ENCODE measurements at regions not wholly inside any gene's neighbourhood (a gene's known extent, or its start where the extent isn't known, plus 50 kb on each side); places are given as distances from the start of the nearest gene placed in this dataset.

DNA sequence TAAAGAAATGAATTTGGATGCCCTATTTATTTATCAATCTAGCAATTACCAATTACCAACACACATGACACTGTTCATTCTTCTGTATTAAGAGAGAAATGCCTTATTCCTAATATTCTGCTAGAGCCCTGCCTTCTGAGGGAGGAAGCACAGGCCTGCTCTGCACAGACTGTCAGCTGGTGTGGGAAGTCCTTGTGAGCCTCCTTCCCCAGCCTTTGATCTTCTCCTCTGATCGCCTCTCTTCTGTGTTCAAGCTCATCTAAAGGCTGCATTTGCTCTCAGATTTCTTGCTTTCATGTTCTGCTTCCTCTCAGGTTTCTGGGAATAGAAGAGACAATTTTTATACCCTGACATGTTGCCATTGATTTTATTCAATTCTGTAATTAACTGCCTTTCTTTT lies 290.6 kb upstream of the UMPS start:
- Histone ChIP-seq H3K27me3 (replicated peaks; ENCODE audit: insufficient read depth) (no peaks in the 10 kb centered on the region), H3K9me3 (no peaks in the 10 kb centered on the region), H3K27ac (peak overlapping the region in 1 of 2 donors; percentile 14), H3K4me3 (no peak overlapping the region), H3K4me1 (ENCODE audit: control insufficient read depth in 1 of 2, low read depth in 2 of 2) (no peaks in the 10 kb centered on the region), H3K36me3 (peaks cover 56% of the 10 kb centered on the region)
- no peak for DNase-seq (ENCODE audit: low spot score)
- ATAC-seq (ENCODE audit: insufficient number of reproducible peaks, low FRiP score, low read depth) = no peak
- TF ChIP-seq, protein P1, sequence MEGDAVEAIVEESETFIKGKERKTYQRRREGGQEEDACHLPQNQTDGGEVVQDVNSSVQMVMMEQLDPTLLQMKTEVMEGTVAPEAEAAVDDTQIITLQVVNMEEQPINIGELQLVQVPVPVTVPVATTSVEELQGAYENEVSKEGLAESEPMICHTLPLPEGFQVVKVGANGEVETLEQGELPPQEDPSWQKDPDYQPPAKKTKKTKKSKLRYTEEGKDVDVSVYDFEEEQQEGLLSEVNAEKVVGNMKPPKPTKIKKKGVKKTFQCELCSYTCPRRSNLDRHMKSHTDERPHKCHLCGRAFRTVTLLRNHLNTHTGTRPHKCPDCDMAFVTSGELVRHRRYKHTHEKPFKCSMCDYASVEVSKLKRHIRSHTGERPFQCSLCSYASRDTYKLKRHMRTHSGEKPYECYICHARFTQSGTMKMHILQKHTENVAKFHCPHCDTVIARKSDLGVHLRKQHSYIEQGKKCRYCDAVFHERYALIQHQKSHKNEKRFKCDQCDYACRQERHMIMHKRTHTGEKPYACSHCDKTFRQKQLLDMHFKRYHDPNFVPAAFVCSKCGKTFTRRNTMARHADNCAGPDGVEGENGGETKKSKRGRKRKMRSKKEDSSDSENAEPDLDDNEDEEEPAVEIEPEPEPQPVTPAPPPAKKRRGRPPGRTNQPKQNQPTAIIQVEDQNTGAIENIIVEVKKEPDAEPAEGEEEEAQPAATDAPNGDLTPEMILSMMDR (IDR thresholded peaks at IDR 0.05) = no peak

DNA sequence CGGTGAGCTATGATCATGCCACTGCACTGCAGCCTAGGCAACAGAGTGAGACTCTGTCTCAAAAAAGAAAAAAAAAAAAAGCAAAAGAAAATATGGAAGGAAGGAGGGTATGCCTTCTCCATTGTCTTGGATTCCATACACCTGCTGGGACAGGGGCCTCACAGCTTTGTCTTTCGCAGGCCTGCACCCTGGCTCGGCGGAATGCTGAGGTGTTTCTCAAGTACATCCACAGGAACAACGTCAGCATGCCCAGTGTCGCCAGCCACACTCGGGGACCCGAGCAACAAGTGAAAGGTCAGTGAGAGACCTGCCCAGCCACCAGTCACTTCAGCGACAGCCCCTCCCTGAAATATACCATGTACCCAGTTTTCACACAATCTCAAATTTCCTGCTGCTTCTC lies 288.5 kb upstream of the UMPS start:
- H3K9me3 ChIP-seq = no peaks in the 10 kb centered on the region
- H3K36me3 ChIP-seq = peaks cover 66% of the 10 kb centered on the region
- no peaks in the 10 kb centered on the region for H3K4me1 ChIP-seq (ENCODE audit: control insufficient read depth in 1 of 2, low read depth in 2 of 2)
- no peak overlapping the region for H3K4me3 ChIP-seq
- H3K27me3 ChIP-seq (replicated peaks; ENCODE audit: insufficient read depth) = no peaks in the 10 kb centered on the region
- ATAC-seq (ENCODE audit: insufficient number of reproducible peaks, low FRiP score, low read depth) = no peak
- TF ChIP-seq, protein P1 (IDR thresholded peaks at IDR 0.05) = no peak
- DNase-seq (ENCODE audit: low spot score) = no peak
- H3K27ac ChIP-seq = no peak overlapping the region

DNA sequence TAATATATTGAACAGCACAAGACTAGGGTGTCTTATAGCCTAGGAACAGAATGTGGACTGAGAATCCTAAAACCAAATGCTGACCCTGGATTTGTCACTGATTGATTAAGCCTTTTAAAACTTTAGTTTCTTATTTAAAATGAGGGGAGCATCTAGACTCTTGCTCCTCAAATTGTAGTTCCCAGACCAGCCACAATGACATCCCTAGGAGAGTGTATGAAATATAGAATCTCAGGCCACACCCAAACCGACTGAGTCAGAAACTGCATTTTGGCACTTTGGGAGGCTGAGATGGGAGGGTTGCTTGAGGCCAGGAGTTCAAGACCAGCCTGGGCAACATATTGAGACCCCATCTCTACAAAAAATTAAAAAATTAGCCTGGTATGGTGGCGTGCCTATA lies 287.8 kb upstream of the UMPS start:
- TF ChIP-seq, protein P1 (IDR thresholded peaks at IDR 0.05) = no peak
- Histone ChIP-seq H3K9me3 (no peaks in the 10 kb centered on the region), H3K27ac (no peak overlapping the region), H3K4me3 (no peak overlapping the region), H3K36me3 (peaks cover 68% of the 10 kb centered on the region), H3K27me3 (replicated peaks; ENCODE audit: insufficient read depth) (no peaks in the 10 kb centered on the region), H3K4me1 (ENCODE audit: control insufficient read depth in 1 of 2, low read depth in 2 of 2) (no peaks in the 10 kb centered on the region)
- DNase-seq (ENCODE audit: low spot score) (no peak), ATAC-seq (ENCODE audit: insufficient number of reproducible peaks, low FRiP score, low read depth) (no peak)

DNA sequence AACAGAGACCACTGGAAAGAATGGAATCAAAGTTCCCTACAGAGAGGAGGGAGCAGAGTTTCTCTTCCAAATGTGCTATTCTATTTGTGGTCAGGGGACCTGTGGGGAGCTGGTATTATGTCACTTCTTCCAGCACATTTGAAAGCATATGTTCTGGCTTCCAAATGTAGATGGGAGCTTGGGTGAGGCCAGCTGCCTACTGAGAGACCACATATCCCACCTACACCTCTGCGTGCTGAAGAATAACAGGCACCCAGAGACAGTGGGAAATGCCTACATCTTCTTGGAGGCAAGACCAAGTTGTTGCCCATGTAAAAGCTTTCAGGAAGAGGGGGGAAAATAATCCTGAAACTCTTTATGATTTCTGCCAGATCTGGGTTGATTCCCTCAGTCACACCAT lies 286.8 kb upstream of the UMPS start:
- H3K9me3 ChIP-seq = no peaks in the 10 kb centered on the region
- H3K4me1 ChIP-seq (ENCODE audit: control insufficient read depth in 1 of 2, low read depth in 2 of 2) = no peaks in the 10 kb centered on the region
- no peak overlapping the region for H3K4me3 ChIP-seq
- peaks cover 73% of the 10 kb centered on the region for H3K36me3 ChIP-seq
- DNase-seq (ENCODE audit: low spot score) = no peak
- no peak overlapping the region for H3K27ac ChIP-seq
- no peaks in the 10 kb centered on the region for H3K27me3 ChIP-seq (replicated peaks; ENCODE audit: insufficient read depth)
- TF ChIP-seq, protein P1 (IDR thresholded peaks at IDR 0.05) = no peak
- no peak for ATAC-seq (ENCODE audit: insufficient number of reproducible peaks, low FRiP score, low read depth)

DNA sequence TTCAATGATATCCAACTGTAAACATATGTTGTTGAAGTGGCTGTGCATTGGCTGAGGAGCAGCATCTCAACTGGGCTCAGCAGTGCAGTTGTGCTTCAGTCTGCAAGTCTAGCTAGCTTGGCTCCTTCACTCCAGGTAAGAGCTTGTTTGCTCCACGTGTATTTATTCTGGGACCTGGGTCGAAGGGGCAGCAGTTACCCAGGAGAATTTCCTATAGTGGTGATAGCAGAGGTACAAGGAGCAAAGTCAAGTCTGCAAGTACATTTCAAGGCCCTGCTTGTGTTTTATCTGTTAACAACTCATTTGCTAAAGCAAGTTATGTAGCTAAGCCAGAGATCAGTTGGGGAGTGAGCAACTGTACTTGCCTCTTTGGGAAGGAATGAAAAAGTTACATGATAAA lies 286.2 kb upstream of the UMPS start:
- DNase-seq (ENCODE audit: low spot score) = no peak
- H3K27me3 ChIP-seq (replicated peaks; ENCODE audit: insufficient read depth) = no peaks in the 10 kb centered on the region
- H3K4me3 ChIP-seq = no peak overlapping the region
- peaks cover 69% of the 10 kb centered on the region for H3K36me3 ChIP-seq
- TF ChIP-seq, protein P1 (IDR thresholded peaks at IDR 0.05) = no peak
- no peak overlapping the region for H3K27ac ChIP-seq
- H3K9me3 ChIP-seq = no peaks in the 10 kb centered on the region
- H3K4me1 ChIP-seq (ENCODE audit: control insufficient read depth in 1 of 2, low read depth in 2 of 2) = no peaks in the 10 kb centered on the region
- ATAC-seq (ENCODE audit: insufficient number of reproducible peaks, low FRiP score, low read depth) = no peak
